K562 (cell line): ENCODE measurements at regions not wholly inside any gene's neighbourhood (a gene's known extent, or its start where the extent isn't known, plus 50 kb on each side); places are given as distances from the start of the nearest gene placed in this dataset.

Source experiments
- CHD4 ChIP-seq: fragments of 200-600 bp; sonication (generic); IDR thresholded peaks from 3 replicates; pipeline ENCODE4 v1.6.1; 2012; ENCODE audit warnings: low read depth, mild to moderate bottlenecking, mixed read lengths, low read length, inconsistent platforms; ENCODE audit not compliant: insufficient read depth, insufficient replicate concordance, poor library complexity, severe bottlenecking
- POLR2A ChIP-seq: fragments of 450-650 bp; conservative IDR thresholded peaks from 2 replicates; pipeline ENCODE4 v1.6.1; 2016

DNA sequence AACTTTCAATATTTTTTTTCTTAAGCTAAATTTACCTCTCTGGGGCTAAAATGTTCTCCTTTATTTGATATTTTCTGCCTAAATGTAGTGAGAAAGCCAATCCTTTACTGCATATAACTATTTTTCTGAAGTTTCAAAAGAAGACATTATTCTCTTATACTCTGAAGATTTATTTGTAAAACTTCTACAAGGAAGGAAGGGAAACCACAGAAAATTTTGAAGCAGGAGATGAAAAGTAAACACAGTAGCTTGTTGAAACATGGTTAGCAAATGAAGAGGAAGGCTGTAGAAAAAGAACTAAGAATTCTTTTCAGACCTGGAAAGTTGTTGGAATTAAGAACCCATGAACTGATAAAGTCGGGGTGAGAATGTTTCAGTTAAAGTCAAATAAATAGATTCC, 330.3 kb downstream of the HGF start:
- TF ChIP-seq CHD4 (no peak), POLR2A (no peak)
